SH-SY5Y (cell line): ENCODE measurements at regions not wholly inside any gene's neighbourhood (a gene's known extent, or its start where the extent isn't known, plus 50 kb on each side); places are given as distances from the start of the nearest gene placed in this dataset.

ENCODE experiments used
- GATA2 ChIP-seq: IDR thresholded peaks from 2 replicates; pipeline ENCODE4 v1.6.1; 2011; ENCODE audit warnings: mild to moderate bottlenecking, low read depth, low read length
- GATA3 ChIP-seq: IDR thresholded peaks from 2 replicates; pipeline ENCODE4 v1.6.1; 2011; ENCODE audit warnings: low read depth, mild to moderate bottlenecking, low read length, moderate library complexity

DNA sequence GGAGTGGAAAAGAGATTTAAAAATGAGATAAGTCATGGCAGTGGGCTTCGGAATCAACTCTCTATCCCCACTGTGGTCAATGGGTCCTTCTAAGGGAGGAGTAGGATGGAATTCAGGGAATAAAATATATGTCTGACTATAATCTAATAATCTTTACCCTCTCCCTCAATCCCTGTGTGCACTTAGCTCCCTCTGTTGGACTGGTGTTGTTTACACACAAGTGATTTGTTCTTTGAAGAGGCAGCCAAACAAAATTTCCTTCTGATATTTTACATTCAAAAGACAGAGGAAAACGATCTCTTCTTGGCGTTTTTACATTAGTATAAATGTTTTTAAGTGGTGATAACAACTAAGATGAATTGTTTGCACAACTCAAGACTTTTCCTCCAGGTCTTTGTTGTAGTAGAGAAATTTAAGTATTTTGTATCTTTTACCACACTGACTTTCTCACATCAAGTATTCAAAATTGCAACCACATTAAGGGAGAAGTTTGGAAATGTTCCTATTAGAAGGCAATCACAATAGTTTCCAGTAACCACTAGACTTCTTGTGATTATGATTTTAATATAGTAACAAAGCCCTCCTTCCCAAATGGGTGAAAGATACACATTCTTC is 317.8 kb downstream of the CENPW start:
- TF ChIP-seq GATA3 (no peak), GATA2 (no peak)

DNA sequence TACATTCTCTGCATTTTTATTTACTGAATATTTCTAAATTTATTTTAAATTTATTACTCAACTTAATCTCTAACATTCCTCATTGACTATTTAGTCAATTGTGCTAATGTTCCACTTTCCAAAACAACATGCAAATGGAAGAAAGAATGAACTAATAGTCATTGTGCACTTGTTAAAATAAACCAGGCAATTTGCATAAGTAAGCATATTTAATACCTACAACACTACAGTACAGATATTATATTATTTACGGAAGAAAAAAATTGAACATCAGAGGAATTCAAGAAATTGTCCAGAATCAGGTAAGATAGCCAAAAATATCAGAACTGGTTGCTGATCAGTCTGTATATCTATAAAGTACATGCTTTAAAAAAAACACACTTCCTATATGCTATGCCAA is 320.5 kb downstream of the CENPW start:
- TF ChIP-seq GATA2 = no peak
- TF ChIP-seq GATA3 = no peak

DNA sequence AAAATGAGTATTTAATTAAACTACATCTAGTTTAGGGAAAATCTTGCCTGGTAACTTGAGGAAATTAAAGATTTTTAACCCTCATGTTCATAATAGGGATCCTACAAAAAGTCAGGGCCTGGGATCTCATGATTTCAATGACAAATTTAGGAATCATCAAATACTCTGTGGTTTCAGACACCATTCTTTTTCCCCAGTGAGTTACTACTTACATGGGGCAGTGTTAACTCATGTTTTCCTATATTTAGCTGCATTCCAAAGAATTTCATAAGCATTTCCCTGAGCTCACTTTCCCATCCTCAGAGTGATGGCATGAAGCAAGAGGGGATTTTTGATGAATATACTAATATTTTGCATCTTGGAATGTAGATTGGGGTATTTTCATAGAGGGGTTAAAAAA is 321.7 kb downstream of the CENPW start:
- no peak for TF ChIP-seq GATA3
- TF ChIP-seq GATA2 = no peak

DNA sequence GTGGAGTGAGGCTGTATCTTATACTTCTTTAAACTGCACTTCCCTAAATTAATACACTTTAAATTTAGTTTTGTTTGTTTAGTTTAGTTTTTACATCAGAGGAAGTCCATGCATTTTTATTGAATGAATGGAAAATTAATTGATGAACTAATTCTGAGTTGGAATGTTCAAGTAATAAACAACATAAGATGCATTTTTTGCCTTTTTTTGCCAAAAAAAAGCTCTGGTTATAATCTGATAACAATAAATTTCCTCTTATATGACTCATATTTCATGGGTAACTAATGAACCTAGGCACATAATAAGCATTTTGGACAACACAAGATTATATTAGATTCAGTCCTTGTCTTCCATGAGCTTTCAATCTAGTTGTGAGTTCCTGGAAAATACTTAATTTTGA is 323.1 kb downstream of the CENPW start:
- no peak for TF ChIP-seq GATA3
- no peak for TF ChIP-seq GATA2

DNA sequence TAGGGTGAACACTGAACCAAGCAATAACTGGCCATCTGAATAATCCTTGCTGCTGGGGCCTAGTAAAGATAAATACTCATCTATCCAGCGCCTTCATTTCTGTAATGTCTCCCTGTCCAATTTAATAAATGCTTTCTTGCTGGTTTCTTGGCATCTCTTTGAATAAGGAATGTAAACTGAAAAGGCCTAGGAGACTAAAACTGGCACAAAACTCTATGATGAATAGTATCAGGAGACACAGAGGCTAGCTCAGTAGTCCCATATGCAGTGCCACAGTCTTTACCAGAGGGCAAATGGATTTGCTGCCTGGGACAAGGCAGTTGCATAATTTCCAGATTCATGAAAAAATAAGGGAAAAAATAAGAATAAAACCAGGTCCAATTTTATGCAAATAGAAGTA is 324.4 kb downstream of the CENPW start:
- TF ChIP-seq GATA3 = no peak
- no peak for TF ChIP-seq GATA2

DNA sequence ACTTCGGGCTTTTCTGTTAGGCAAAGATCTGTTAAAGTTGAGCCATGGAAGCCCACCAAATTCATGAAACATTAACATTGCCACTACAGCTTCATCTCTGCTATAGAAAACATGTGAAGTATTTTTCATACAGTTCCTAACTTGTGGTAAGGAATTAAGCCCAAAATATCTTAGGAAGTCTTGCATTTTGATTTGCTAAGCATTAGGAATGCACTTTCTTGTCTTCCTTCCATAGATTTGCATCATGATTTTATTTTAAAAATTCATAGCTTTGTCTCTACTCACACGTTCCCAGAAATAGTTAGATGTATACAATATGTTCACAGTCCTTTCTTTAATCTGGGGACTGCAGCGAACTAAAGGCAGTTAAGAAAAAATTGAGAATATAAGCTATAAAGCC is 325.6 kb downstream of the CENPW start:
- TF ChIP-seq GATA3 = no peak
- no peak for TF ChIP-seq GATA2

DNA sequence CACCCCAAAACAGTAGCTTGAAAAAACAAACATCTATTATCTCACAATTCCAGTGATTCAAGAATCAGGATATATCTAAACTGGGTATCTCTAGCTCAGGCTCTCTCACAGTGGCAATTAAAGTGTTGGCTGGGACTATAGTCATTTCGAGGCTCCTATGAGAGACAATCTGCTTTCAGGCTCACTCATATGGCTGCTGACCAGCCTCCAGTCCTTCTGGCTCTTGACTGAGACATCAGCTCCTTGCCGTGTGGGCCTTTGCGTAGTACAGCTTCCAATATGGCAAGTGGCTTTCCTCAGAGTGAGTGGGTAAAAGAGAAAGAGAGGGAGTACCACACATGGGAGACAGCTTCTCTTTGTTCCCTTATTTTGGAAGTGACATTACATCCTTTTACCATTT is 327.2 kb downstream of the CENPW start:
- TF ChIP-seq GATA3 (no peak), GATA2 (no peak)

DNA sequence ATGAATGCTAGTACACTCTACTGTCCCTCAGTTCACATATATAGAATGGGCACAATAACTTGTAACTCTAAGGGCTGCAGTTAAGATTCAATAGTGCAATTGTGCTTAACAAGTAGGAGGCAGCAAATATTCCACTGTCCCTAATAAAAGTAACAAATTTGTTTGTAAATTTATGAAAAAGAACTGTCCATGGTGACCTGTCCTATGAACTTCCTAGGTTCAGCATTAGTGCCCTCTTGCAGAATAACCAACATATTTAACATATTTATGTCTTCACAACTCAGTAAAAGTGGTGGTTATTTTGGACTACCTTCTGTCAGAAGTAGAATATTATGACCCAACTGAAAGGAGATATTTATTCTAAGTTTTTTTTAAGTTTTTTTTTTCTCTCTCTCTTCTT is 327.8 kb downstream of the CENPW start:
- TF ChIP-seq GATA3 = no peak
- no peak for TF ChIP-seq GATA2

DNA sequence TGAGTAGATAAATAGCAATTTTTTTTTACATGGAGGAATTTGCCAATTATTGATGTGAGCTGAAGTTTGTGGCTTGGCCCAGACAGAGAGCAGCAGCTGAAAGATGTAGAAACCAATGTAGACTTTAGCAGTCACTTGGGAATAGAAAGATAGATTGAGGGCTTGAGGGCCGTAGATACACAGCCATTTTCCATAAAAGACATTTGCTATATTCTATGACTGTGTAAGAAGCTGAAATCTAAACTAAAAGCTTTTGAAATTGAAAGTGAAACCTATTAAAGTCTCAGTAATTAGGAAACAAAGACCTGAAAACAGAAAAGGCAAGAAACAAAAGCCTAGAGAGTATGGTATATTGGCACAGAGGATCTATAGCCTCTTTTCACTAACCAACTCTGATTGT is 332.7 kb downstream of the CENPW start:
- TF ChIP-seq GATA2 (no peak), GATA3 (no peak)

DNA sequence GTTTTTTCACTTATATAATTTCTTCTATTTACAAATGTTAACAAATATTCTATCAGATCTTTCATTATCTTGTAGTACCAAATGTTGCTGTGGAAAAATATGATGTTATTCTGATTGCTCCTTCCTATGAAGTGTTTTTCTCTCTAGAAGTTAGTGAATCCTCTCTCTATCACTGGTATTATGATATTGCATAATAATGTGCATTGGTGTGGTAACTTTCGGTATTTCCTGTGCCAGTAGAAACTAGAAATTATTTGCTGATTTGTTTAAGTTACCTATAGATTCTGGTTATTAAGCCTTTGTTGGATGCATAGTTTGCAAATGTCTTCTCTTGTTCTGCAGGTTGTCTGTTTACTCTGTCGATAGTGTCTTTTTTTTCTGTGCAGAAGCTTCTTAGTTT is 342.5 kb downstream of the CENPW start:
- TF ChIP-seq GATA3 (no peak), GATA2 (no peak)

DNA sequence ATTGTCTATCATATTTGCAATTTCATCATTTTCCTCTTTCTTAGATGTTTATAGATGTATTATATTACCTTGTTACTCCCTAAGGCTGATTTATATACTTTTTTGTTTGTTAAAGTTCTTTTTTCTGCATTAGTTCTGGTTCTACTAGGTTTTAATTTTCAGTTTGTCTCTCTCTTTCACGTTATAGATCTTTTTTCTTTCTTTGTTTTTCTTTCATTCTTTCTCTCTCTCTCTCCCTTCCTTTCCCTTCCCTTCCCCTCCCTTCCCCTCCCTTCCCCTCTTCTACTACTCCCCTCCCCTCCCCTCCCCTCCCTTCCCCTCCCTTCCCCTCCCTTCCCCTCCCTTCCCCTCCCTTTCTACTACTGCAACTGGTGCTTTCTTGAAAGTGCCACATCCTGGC is 345.3 kb downstream of the CENPW start:
- TF ChIP-seq GATA2 = no peak
- TF ChIP-seq GATA3 = no peak

DNA sequence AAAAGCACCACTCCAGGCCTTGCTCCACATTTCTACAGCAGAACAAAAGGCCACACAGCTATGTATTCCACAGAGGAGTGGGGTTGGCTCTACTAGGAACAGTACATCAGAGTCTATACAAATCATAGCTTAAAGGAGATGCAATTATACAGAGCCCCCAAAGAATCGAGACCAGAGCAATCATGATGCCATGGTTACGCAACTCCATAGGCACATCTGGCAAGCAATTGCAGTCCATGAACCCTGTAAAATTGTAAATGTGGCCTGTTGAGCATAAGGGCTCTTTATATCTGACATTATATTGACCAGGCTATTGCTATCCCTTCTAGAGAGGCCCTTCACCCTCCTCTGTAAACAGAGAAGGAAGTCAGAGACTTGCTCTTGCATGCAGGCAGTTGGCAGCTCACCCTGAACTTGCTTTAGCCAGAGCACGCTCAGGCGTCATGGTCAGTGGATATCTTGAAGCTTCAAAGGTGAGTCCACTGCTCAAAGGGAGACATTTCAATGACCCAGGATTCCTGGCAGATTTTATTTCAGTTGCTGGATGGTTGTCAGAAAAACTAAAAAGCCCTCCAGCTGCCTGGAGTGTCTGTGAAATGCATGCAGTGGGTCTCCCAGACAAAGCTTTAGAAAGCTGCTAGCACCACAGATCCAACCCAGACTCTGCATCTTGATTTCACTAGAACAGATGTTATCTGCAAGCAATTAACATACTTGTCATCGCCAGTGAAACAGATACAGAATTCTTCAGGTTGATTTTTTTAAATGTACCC is 357.2 kb downstream of the CENPW start:
- TF ChIP-seq GATA2 (peak; percentile 67), GATA3 (peak; percentile 68; the same call in 1 of the 2 replicates)

DNA sequence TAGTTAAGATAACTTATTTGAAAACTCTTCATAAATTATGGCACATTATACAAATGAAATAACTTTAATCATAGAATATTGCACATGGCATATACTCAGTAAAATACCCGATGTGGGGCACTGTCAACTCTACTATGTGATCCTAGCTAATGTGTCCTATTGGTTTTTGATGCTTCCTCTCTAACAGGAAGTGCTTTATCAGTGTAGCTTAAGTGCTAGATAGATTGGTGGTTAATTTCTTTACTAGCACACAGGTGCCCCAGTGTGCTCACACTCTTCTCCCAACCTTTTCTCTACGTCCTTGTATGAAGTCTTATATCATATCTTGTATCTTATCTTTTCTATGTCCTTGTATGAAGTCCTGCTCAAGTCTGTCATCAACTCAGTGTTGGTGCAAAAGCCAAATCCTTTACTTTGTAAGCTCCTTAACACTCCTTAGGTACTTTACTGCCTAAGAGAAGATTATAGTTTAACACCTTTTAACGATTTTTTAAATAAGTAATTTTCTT is 358.9 kb downstream of the CENPW start:
- TF ChIP-seq GATA3 = no peak
- no peak for TF ChIP-seq GATA2

DNA sequence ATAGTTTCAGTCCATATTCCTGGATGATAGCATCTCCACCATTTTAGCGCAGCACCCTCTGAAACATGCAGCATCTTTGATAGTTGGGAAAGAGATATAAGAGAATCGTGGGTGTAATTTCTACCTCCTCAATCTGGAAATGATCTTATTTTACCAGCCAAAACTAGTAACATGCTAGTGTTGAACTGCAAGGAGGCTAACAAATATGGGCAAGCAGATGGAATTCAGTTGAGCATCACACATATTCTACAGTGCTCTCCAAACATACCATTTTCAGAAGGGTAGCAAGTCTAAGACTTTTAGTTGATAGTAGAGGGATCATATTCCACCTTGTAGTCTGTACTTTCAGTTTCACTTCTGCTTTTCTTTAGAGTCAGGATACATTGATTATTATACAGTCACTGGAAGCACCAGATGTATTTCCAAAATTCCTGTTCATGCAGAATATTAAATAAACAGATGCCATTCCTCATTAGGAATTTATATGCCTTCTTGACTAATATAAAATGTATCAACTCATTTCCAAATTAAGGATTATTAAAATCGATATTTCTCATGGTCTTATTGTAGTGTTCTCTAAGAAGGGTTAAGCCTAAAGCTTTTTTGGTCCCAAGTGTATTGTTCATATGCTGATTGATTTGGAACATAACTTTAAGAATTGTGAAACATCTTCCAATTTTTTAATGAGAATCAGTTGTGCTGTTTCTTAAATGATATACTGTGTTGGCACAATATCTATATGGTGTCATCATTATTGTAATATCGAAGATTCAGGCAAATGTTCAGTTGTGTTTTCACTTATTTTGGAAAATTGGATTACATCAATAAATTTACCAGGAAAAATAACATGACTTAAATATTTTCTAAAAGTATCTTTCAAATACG is 362.0 kb downstream of the CENPW start:
- TF ChIP-seq GATA3 = no peak
- no peak for TF ChIP-seq GATA2
